OCI-LY1 (cell line): ENCODE measurements at regions not wholly inside any gene's neighbourhood (a gene's known extent, or its start where the extent isn't known, plus 50 kb on each side); places are given as distances from the start of the nearest gene placed in this dataset.

Experiments
- H2AFZ ChIP-seq: fragments of 200-600 bp; sonication (generic), shearing (Covaris generic); 2 replicates; pipeline ENCODE4 v1.6.0; 2014; ENCODE audit warnings: antibody characterized with exemption, mild to moderate bottlenecking, low read length
- H3F3A ChIP-seq: fragments of 200-600 bp; sonication (generic), shearing (Covaris generic); 2 replicates; pipeline ENCODE4 v1.6.0; 2014; ENCODE audit warnings: mild to moderate bottlenecking, antibody characterized with exemption, low read length, moderate library complexity; ENCODE audit not compliant: insufficient read depth
- H3K27ac ChIP-seq: fragments of 200-600 bp; sonication (generic); 2 replicates; pipeline ENCODE4 v1.5.1; 2014; ENCODE audit warnings: low read length, mixed run types, mild to moderate bottlenecking, low read depth; ENCODE audit not compliant: poor library complexity, severe bottlenecking
- H3K27me3 ChIP-seq: fragments of 200-600 bp; sonication (generic); 2 replicates; pipeline ENCODE4 v1.6.0; 2014; ENCODE audit warnings: antibody characterized with exemption, mild to moderate bottlenecking, low read length, moderate library complexity; ENCODE audit not compliant: insufficient read depth
- H3K36me3 ChIP-seq: fragments of 200-600 bp; sonication (generic); 2 replicates; pipeline ENCODE4 v1.6.1; 2014; ENCODE audit warnings: mild to moderate bottlenecking, antibody characterized with exemption, low read length, moderate library complexity, mixed read lengths; ENCODE audit not compliant: insufficient read depth
- H3K4me1 ChIP-seq: fragments of 200-600 bp; sonication (generic); 2 replicates; pipeline ENCODE4 v1.5.1; 2014; ENCODE audit warnings: mild to moderate bottlenecking, low read length, moderate library complexity; ENCODE audit not compliant: insufficient read depth, severe bottlenecking
- H3K4me2 ChIP-seq: fragments of 200-600 bp; sonication (generic), shearing (Covaris generic); 2 replicates; pipeline ENCODE4 v1.6.1; 2014; ENCODE audit warnings: low read length
- H3K4me3 ChIP-seq: fragments of 200-600 bp; sonication (generic); 2 replicates; pipeline ENCODE4 v1.5.1; 2014; ENCODE audit warnings: low read length, low read depth, mild to moderate bottlenecking, mixed read lengths; ENCODE audit not compliant: poor library complexity, severe bottlenecking
- H3K79me2 ChIP-seq: fragments of 200-600 bp; shearing (Covaris generic); 2 replicates; pipeline ENCODE4 v1.6.1; 2016; ENCODE audit warnings: mixed run types, low read length, mixed read lengths; ENCODE audit not compliant: insufficient read depth
- H3K9ac ChIP-seq: fragments of 200-600 bp; sonication (generic), shearing (Covaris generic); 2 replicates; pipeline ENCODE4 v1.6.1; 2014; ENCODE audit warnings: mild to moderate bottlenecking, low read length, mixed read lengths
- H3K9me2 ChIP-seq: fragments of 200-600 bp; sonication (generic), shearing (Covaris generic); 2 replicates; pipeline ENCODE4 v1.6.1; 2014; ENCODE audit warnings: low read depth, mild to moderate bottlenecking, low read length, mixed read lengths
- H3K9me3 ChIP-seq: fragments of 200-600 bp; shearing (Covaris generic); 2 replicates; pipeline ENCODE4 v1.6.1; 2014; ENCODE audit warnings: low read length, mixed read lengths
- H4K20me1 ChIP-seq: fragments of 200-600 bp; sonication (generic), shearing (Covaris generic); 2 replicates; pipeline ENCODE4 v1.6.0; 2016; ENCODE audit warnings: mild to moderate bottlenecking, low read length; ENCODE audit not compliant: insufficient read depth
- EZH2 ChIP-seq: fragments of 200-600 bp; sonication (generic), shearing (Covaris generic); IDR thresholded peaks from 2 replicates; pipeline ENCODE4 v1.8.0; 2017; ENCODE audit warnings: borderline replicate concordance, mixed run types, mild to moderate bottlenecking, antibody characterized with exemption, low read length, moderate library complexity, mixed read lengths
- TF ChIP-seq, protein P1 (sequence below): fragments of 200-600 bp; sonication (generic), shearing (Covaris generic); IDR thresholded peaks from 2 replicates; pipeline ENCODE4 v1.5.1; 2017; ENCODE audit warnings: mild to moderate bottlenecking, antibody characterized with exemption, low read length, moderate library complexity, mixed read lengths

DNA sequence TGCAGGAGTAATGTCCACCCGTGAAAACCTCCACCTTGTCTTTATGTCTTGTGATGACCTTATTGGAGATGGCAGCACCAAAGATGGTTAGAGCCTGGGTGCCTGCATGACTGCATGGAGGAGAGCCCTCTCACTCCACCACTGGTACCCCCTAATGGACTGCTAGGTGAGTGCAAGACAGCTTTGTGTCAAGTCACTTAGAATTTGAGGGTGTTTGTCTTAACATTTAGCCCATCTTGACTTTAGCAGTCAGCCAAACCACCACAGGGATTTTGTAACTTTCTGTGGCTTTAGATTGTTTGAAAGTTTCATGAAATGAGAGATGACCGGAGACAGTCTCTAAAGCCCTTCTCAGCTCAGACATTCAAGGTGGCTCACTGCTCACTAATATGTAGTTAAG lies 232.9 kb upstream of the NCAM1 start:
- H3K79me2 ChIP-seq = no peaks in the 10 kb centered on the region
- H3K4me3 ChIP-seq = no peak overlapping the region
- no peak overlapping the region for H3K27ac ChIP-seq
- H3K4me2 ChIP-seq = no peak overlapping the region
- no peaks in the 10 kb centered on the region for H3K9me3 ChIP-seq
- H3K9ac ChIP-seq = no peak overlapping the region
- no peaks in the 10 kb centered on the region; the same call in 1 of the 2 replicates for H3K27me3 ChIP-seq
- H2AFZ ChIP-seq = no peak overlapping the region
- no peaks in the 10 kb centered on the region for H4K20me1 ChIP-seq
- no peaks in the 10 kb centered on the region for H3F3A ChIP-seq
- no peaks in the 10 kb centered on the region for H3K9me2 ChIP-seq
- no peaks in the 10 kb centered on the region for H3K4me1 ChIP-seq
- TF ChIP-seq, protein P1, sequence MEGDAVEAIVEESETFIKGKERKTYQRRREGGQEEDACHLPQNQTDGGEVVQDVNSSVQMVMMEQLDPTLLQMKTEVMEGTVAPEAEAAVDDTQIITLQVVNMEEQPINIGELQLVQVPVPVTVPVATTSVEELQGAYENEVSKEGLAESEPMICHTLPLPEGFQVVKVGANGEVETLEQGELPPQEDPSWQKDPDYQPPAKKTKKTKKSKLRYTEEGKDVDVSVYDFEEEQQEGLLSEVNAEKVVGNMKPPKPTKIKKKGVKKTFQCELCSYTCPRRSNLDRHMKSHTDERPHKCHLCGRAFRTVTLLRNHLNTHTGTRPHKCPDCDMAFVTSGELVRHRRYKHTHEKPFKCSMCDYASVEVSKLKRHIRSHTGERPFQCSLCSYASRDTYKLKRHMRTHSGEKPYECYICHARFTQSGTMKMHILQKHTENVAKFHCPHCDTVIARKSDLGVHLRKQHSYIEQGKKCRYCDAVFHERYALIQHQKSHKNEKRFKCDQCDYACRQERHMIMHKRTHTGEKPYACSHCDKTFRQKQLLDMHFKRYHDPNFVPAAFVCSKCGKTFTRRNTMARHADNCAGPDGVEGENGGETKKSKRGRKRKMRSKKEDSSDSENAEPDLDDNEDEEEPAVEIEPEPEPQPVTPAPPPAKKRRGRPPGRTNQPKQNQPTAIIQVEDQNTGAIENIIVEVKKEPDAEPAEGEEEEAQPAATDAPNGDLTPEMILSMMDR = no peak
- no peak for TF ChIP-seq EZH2
- no peaks in the 10 kb centered on the region for H3K36me3 ChIP-seq

DNA sequence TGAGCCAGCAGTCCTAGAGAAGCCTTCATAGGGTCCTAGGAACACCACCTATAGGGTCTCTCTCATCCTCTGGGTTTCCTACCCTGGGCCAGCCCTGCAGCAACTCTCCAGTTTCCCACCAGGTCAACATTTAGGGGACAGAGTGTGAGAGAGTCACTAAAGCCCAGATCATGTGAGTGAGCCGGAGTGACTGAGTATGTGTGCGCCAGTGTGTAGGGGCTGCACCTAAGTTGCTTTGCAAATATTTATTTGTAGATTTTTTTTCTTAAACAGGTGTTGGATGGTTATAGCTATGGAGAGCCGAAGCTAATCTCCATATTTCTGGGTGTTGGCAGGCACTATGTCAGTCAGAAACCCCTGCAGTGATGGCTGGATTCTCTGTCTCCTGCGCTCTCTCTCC lies 232.5 kb upstream of the NCAM1 start:
- Histone ChIP-seq H3K27me3 (no peaks in the 10 kb centered on the region; the same call in 1 of the 2 replicates), H3K9me2 (no peaks in the 10 kb centered on the region), H3K4me2 (no peak overlapping the region), H3K9ac (no peak overlapping the region), H3K4me1 (no peaks in the 10 kb centered on the region), H3K4me3 (no peak overlapping the region), H3K27ac (no peak overlapping the region), H4K20me1 (no peaks in the 10 kb centered on the region), H3F3A (no peaks in the 10 kb centered on the region), H3K9me3 (no peaks in the 10 kb centered on the region), H2AFZ (no peak overlapping the region), H3K36me3 (no peaks in the 10 kb centered on the region), H3K79me2 (no peaks in the 10 kb centered on the region)
- TF ChIP-seq EZH2 = no peak
- TF ChIP-seq, protein P1 = no peak

DNA sequence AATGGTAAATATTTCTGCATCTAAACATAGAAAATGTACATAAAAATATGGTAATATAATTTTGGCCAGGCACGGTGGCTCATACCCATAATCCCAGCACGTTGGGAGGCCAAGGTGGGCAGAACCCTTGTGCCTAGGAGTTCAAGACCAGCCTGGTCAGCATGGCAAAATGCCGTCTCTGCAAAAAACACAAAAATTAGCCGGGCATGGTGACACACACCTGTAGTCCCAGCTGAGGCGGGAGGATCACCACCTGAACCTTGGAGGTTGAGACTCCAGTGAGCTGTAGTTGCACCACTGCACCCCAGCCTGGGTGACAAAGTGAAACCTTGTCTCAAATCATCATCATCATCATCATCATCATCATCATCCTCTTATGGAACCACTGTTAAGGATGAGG lies 230.6 kb upstream of the NCAM1 start:
- H3K4me1 ChIP-seq = no peaks in the 10 kb centered on the region
- H3K27ac ChIP-seq = no peak overlapping the region
- no peaks in the 10 kb centered on the region for H3K36me3 ChIP-seq
- H3K27me3 ChIP-seq = no peaks in the 10 kb centered on the region; the same call in 1 of the 2 replicates
- no peak for TF ChIP-seq EZH2
- TF ChIP-seq, protein P1 = no peak
- H3K4me2 ChIP-seq = no peak overlapping the region
- no peak overlapping the region for H3K9ac ChIP-seq
- no peak overlapping the region for H2AFZ ChIP-seq
- H4K20me1 ChIP-seq = no peaks in the 10 kb centered on the region
- no peaks in the 10 kb centered on the region for H3F3A ChIP-seq
- H3K4me3 ChIP-seq = no peak overlapping the region
- no peaks in the 10 kb centered on the region for H3K9me2 ChIP-seq
- H3K79me2 ChIP-seq = no peaks in the 10 kb centered on the region
- no peaks in the 10 kb centered on the region for H3K9me3 ChIP-seq
